ENCODE measurements at regions not wholly inside any gene's neighbourhood (a gene's known extent, or its start where the extent isn't known, plus 50 kb on each side); places are given as distances from the start of the nearest gene placed in this dataset.
"Not testable (repeated sequence)": the region's sequence is repeated elsewhere in the genome, so short reads cannot be mapped to it uniquely, and the experiment has no call there.

DNA sequence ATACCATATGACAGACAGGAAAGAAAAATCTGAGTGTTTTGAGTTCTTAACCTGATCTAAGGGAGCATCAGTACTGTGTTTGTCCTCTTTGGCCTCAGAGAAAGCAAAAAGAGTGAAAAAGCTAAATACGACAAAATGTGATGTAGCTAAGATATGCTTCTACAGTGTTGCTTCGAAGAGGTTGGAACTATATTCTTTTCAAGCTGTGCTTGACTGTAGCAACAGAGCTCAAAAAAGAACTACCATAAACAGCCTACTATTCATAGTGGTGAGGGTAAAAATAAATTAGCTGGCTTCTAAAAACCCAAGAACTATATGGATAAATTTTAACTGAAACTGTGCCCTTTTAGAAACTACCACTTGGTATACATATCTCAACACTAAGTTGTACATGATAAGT is 881.8 kb upstream of the PCDH10 start:
- DNase-seq: no peak

GRCh38 chr4:132269303-132269990 is 879.6 kb upstream of the PCDH10 start:
- no peak for DNase-seq

DNA sequence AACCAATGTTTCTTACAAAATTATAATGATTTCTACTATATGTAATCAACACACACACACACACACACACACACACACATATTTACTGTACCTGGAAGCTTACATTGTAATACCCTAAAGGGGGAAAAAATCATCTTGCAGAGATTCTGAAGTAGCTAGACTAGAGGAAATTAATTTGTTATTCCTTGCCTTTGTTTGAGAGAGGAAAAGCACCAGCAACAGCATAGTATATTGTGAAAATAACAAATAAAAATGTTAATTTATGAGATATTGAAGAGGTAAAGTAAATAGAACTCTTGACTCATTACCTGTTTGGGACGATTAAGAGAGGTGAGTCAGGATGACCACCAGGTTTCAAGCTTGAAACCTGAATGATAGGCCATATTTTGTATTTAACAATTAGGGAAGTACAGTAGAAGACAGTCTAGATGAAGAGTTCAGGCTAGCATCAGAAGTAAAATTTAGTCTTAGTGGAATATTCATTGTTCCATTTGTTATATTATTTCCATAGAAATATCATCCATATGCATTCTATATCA is 873.4 kb upstream of the PCDH10 start:
- DNase-seq: no peak

DNA sequence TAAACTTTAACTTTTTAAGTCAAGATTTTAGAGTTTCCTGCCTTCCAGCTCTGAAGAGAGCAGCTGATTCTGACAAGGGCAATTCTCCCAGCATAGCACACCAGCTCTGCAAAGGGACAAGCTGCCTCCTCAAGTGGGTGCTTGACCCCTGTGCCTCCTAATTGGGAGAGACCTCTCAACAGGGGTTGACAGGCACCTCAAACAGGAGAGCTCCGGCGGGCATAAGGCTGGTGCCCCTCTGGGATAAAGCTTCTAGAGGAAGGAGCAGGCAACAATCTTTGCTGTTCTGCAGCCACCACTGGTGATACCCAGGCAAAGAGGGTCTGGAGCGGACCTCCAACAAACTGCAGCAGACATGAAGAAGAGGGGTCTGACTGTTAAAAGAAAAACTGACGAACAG is 872.9 kb upstream of the PCDH10 start:
- no peak for DNase-seq

- no peak for DNase-seq
Measured at GRCh38 chr4:132276989-132277388, 872.1 kb upstream of the PCDH10 start.

GRCh38 chr4:132281733-132282132 is 867.4 kb upstream of the PCDH10 start:
- DNase-seq: no peak

DNA sequence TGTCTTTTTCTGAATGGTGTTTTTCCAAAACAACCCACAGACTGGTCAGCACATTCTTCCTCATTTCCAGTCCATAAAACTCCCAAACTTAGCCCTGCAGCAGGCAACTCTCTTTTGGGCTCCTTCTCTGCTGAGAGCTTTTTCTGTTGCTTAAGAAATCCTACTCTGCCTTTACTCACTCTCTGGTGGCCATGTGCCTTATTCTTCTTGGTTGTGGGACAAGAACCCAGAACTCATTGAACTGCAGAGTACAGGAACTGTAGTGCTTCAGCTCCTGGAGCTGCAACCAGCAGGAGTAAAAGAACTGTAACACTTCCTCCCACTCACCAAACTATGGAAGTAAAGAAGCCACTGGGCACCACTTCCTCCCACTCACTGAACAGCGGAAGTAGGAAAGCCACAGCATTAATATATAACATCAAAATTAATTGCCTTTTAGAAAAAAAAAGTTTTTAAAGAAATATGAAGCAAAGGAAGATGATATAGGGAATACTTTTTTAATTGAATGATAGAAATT is 864.1 kb upstream of the PCDH10 start:
- DNase-seq: no peak

GRCh38 chr4:132297346-132297745 is 851.7 kb upstream of the PCDH10 start:
- no peak for DNase-seq

GRCh38 chr4:132299841-132300240 is 849.3 kb upstream of the PCDH10 start:
- DNase-seq: no peak

GRCh38 chr4:132312521-132312920 is 836.6 kb upstream of the PCDH10 start:
- no peak for DNase-seq

DNA sequence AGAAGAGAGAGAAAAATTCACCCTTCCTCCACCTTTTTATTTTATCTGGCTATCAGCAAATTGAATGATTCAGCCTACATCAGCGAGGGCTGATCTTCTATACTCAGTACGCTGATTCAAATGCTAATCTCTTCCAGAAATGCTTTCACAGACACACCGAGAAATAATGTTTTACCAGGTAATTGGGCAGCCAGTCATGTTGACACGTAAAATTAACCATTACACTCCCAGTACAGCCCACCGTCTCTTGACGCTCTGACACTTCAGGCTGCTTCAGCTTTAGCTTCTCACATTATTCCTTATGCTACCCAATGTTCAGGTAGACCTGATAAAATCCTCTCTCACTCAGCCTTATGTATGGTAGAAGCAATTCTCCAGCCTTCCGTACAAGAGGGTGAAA is 835.2 kb upstream of the PCDH10 start:
- no peak for DNase-seq

- no peak for DNase-seq
Measured at GRCh38 chr4:132316738-132317137, 832.4 kb upstream of the PCDH10 start.

GRCh38 chr4:132317923-132318322 is 831.2 kb upstream of the PCDH10 start:
- DNase-seq: no peak

- no peak for DNase-seq
Measured at GRCh38 chr4:132328761-132329160, 820.3 kb upstream of the PCDH10 start.

DNA sequence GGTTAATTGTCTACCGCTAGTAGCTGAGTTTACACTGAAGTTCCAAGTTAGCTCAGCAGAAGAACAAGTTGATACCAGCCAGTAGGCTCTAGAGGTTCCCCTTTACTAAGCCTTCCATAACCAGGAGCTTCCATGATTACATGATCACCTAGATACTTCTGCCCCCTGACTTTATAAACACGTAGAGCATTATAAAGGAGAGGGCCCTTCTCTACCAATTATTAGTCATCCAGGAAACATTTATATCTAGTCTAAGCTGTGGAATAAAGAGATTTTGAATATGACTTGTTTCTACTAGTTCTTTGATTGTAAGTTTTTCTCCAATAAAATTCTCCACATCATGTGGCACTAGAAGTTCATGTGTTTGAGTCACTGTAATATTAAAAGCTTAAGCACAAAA is 818.1 kb upstream of the PCDH10 start:
- no peak for DNase-seq

GRCh38 chr4:132332932-132333723 is 816.0 kb upstream of the PCDH10 start:
- peak; percentile 18 to 33 for DNase-seq

GRCh38 chr4:132333724-132334047 is 815.4 kb upstream of the PCDH10 start:
- DNase-seq: no peak

DNA sequence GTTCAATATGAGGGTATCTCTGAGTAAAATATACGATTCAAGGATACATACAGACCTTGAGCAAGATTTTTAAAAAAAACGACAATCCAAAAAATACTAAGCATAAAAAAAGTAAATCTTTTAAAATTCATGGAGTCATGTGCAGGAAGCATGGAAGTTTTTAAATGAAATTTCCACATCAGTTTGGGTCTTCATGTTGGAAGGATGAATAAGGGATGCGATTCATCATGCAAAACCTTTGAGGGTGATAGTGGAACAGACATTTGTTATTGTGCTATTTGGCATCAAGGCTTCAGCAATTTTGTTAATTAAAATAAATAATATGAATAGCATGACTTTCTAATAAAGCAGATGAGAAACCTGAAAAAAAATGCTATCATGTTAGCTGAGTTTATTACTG is 815.0 kb upstream of the PCDH10 start:
- DNase-seq: no peak

DNA sequence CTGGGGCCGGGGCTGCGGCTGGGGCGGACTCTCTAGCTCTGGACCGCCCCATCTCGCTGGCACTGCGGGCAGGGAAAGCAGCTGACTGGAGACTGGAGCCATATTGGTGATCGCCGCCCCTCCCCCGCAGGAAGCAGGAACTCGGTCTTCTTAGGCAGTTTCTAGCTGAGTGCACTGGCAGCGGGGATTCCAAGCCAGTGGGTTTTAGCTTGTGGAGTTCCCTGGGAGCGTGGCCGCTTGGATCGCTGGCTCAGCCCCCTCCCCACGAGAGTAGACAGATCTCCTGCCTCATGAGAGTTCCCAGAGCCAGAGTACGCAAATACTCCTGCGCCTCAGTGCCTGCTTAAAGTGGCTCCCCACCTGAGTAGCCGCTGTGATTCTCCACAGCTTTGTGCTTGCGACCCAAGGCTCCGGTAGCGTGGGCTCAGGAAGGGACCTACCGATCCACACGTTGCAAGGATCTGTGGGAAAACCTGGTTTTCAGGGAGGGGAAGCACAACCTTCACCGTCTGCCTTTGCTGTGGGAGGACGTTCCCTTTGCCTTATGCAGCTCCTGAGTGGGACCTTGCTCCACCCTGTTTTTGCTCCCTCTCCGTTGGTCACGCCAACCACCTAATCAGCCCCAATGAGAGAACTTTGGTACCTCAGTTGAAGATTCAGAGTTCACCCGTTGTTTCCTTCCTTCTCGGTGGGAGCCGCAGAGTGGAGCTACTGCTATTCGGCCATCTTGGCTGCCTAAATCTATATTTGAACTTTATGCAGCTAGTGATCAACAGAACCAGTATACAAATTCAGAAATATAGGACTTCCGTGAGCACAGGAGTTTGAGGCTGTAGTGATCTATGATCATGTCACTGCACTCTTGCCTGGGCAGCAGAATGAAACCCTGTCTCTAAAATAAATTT is 803.9 kb upstream of the PCDH10 start:
- DNase-seq: no peak

DNA sequence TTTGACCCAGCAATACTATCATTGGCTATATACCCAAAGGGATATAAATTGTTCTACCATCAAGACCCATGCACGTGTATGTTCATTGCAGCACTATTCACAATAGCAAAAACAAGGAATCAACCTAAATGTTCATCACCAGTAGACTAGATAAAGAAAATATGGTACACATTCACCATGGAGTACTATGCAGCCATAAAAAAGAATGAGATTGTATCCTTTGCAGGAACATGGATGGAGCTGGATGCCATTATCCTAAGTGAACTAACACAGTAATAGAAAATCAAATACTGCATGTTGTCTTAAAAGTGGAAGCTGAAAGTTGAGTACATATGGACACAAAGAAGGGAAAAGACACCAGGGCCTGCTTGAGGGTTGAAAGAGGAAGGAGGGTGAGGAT is 803.1 kb upstream of the PCDH10 start:
- no peak for DNase-seq

GRCh38 chr4:132351606-132352005 is 797.5 kb upstream of the PCDH10 start:
- not testable (repeated sequence) for DNase-seq

GRCh38 chr4:132382243-132382642 is 766.9 kb upstream of the PCDH10 start:
- DNase-seq: peak in 1 of 2 experiments; percentile 24

- no peak for DNase-seq
Measured at GRCh38 chr4:132383571-132384199, 765.4 kb upstream of the PCDH10 start.
